IPS-NIHi7 (cell line): ENCODE measurements at regions not wholly inside any gene's neighbourhood (a gene's known extent, or its start where the extent isn't known, plus 50 kb on each side); places are given as distances from the start of the nearest gene placed in this dataset.

Experiments used
- DNase-seq: peaks from one replicate; pipeline ENCODE4 v3.0.0; 2012; ENCODE audit warnings: mixed read lengths; ENCODE audit errors: extremely low spot score

GRCh38 chrX:39822133-39822748 is 275.5 kb downstream of the BCOR start:
- peak; percentile 27 for DNase-seq

DNA sequence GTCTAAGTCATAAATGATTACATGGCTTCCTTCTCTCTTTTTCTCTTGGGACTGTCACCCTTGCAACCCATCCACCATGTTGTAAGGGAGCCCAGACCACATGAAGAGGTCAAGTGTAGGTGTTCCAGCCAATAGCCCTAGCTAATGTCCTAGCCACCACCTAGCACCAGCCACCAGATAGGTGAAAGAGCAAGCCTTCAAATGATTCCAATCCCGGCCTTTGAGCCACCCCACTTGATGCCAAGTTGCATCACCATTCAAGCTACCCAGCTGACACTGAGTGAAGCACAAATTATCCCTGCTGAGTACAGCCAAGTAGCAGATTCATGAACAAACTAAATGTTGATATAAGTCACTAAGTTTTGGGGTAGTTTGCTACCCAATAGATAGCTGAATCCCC is 274.3 kb downstream of the BCOR start:
- no peak for DNase-seq

DNA sequence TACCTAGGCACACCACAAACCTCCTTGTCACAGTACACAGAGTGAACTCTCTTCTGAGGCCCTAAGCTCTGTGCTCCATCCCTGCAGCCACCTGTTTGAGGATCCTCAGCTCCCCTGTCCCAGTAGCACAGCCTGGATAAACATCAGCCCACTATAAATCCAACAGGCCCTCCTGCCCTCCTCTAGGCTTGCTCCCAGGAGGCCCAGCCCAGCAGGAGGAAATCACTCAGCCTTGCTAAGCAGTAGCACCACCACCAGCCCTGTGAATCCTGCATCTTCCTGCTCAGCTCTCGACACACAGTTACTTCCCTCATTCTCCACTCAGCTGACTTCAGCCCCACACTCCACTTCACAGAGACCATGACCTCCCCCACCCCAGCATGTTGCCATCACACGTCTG is 273.9 kb downstream of the BCOR start:
- DNase-seq: no peak

DNA sequence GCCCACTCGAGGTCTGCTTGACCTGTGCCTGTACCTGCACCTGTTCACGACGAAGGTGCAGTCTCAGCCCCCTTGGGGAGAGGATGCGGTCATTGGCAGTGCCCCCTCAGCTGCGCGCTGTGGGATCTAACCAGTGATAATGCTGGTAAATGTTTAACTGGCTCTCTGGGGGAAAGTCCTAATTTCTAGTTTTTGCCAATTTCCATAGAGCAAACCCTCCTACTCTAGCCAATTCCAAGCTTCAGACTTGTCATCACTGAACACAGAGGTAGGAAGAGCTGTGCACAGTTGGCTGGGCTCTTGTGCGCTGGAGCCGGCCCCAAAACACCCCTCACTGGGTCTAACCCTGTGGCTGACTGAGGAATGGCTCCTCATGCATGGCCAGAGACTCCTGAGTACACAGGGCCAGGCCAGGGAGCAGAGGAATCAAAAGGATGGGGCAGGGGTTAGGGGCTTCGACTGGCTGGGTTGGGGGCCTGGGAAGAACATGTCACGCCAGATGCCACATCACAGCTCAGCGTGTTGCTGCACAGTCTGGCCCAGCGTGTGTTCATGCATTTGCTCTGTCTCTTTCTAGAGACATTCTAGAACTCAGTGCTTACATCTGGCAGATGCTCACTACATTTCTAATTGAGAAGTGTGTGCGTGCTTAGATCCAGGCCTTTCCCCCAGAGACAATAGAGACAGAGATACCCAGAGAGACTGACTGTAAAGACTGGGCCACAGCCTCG is 270.8 kb downstream of the BCOR start:
- no peak for DNase-seq

DNA sequence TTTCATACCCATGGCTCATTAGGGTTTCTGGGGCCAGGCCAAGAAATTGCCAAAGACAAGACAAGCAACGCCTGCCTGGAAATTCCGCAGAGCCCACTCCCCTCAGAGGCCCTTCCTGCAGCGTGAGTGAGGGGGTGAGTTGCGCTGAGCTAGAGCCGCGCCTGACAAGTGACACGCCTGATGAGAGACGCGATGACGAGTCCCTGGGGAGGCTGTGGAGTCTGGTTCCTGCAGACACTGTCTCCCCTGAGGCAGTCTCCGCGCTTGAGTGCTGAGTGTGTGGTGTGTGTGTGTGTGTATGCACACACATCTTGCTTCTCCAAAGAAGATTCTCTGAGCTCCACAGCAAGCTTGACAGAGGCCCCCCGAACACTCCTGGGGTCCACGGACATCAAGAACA is 269.8 kb downstream of the BCOR start:
- DNase-seq: no peak

DNA sequence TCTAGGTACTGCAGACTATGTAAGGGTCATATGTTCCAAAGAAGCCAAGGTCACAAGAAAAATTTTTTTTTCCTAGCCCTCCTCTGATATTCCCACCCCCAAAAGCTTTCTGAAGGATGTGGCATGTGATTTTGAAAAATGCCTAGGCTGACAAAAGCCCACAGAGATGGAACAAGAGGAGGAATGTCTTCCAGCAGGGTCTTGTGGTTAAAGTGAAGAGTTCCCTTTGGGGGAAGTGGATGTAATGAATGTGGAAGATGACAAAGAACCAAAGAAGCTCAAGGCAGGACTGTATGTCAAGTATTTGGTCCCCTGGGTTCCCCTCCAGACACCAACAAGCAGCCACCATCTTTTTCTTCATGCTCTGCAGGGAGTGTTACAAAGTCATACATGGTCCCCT is 268.8 kb downstream of the BCOR start:
- no peak for DNase-seq

DNA sequence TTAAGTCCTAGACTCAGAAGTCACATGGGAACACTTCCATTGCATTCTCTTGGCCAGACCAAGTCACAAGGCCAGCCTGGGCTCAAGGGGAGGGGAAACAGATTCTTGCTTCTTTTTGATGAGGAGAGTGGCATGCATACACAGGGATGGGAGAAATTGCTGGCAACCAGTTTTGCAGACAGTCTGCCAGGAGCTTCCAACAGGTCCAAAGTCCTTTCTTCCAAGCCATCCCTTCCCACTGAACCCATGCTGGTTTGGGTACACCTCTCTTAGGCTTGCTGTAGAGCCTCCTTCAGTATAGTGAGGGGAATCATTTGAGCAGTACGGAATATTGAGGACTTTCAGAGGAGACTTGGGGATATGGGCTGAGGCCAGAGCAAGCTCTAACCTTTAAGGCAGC is 267.8 kb downstream of the BCOR start:
- no peak for DNase-seq

- DNase-seq: no peak
Measured at GRCh38 chrX:39830414-39830813, 267.3 kb downstream of the BCOR start.

DNA sequence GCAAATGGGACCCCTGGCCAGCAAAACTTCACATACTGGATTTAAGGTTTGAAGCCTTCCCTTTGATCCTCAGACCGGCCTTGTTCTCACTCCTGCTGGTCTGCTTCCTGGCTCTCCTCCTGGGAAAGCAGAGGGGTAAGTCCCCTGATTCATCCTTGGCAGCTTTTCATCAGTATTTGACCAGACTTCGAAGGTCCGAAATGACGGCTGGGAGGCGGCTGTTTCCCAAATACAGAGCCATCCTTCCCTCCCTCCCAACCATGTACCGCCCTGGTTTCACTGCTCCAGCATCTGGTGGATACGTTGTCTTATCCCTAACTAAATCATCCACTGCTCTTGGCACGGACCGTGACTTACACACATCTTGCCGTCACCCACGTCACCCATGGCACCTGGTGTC is 265.5 kb downstream of the BCOR start:
- DNase-seq: no peak

DNA sequence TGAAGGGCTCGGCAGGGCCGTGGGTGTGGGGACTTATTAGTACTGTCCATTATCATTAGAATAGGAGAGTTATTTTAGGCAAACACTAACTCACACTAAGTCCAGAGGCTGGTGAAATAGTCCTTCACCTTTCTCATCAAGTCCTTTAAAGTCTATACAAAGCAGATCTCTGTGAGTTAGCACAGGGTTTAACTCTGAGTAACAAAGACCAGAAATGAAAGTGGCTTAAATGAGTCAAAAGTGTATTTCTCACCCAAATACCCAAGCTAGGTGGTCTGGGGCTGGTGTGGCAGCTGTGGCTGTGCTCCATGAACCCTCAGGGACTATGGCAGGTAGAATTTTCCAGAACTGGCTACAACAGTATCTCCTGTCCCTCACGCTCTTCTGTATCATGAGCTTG is 263.2 kb downstream of the BCOR start:
- no peak for DNase-seq

DNA sequence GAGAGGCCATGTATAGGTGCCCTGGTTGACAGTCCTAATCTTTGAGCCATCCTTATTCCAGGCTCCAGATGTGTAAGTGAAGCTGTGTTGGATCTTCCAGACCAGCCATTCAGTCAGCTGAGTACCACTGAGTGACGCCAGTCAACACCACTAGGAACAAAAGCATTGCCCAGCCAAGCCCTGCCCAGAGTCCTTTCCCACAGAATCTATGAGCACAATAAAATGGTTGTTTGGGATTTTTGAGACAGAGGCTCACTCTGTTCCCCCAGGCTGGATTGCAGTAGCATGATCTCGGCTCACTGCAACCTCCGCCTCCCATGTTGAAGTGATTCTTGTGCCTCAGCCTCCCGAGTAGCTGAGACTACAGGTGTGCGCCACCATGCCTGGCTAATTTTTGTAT is 262.5 kb downstream of the BCOR start:
- DNase-seq: no peak

GRCh38 chrX:39835776-39836175 is 262.0 kb downstream of the BCOR start:
- DNase-seq: no peak

- no peak for DNase-seq
Measured at GRCh38 chrX:39836802-39837420, 260.8 kb downstream of the BCOR start.

GRCh38 chrX:39837688-39838087 is 260.1 kb downstream of the BCOR start:
- DNase-seq: no peak

- peak; percentile 47 for DNase-seq
Measured at GRCh38 chrX:39839371-39839770, 258.4 kb downstream of the BCOR start.

GRCh38 chrX:39840133-39840532 is 257.6 kb downstream of the BCOR start:
- no peak for DNase-seq

DNA sequence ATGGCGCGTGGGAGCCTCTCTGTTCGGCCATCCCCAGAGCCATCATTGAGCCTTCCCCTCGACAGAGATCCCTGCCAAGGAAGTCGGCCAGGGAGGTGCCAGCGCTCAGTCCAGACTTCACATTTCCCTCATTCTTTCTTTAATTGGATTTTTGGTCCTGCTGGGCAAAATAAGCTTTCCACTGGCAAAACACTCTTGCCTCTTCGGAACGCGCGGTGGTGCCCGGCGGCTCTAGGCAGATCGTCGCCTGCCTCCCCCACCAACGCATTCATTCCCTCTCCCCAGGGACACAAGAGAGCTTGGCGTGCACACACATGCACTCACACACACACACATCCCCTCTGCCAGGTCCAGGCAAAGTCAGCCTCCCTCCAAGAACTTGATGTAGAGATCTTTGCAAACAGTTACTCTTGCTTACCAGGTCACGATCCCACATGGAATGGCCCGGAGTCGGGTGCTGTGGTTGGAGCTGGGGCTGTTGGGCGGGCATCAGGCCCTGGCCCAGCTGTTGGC is 257.1 kb downstream of the BCOR start:
- no peak for DNase-seq

- DNase-seq: peak; percentile 26
Measured at GRCh38 chrX:39841604-39842003, 256.2 kb downstream of the BCOR start.

GRCh38 chrX:39842281-39842973 is 255.3 kb downstream of the BCOR start:
- no peak for DNase-seq

DNA sequence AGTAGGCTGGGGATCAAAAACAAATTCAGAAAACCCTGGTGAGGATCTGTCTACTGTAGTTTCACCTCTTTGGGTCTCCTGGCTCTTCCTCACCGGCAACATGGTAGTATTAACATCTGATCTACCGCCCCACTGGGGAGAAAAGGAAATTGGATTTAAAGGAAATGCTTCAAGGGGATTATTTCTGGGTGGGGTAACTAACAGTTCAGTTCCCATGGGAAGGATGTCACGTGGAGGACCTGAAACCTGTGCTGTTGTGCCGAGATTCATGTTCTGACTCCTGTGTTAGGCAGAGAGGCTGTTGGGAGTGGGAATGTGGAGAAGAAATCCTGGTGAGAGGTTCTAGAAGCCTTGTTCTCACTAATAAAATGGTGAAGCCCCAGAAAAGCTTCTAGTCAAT is 254.4 kb downstream of the BCOR start:
- no peak for DNase-seq

DNA sequence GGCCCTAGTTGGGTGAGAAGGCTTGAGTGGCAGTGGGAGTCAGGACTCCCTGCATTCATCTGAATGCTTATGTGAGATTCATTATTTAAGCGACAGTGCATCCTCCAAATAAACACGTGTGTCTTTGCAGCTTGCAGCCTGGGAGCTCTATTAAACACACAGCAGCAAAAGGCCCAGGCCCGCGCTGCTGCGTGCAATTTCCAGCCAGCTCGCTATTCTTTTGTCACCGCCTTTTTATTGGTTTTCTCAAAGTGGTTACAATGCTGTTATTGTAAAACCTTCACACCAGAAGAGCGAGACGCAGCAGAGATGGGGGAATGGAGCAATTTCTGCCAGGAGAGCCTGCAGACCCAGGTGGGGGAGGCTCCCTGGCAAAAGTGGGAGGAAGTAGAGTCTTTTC is 252.5 kb downstream of the BCOR start:
- DNase-seq: no peak

- no peak for DNase-seq
Measured at GRCh38 chrX:39846460-39846859, 251.3 kb downstream of the BCOR start.

- DNase-seq: no peak
Measured at GRCh38 chrX:39848243-39848642, 249.5 kb downstream of the BCOR start.
